Kidney (tissue), 13 donors: ENCODE measurements at regions not wholly inside any gene's neighbourhood (a gene's known extent, or its start where the extent isn't known, plus 50 kb on each side); places are given as distances from the start of the nearest gene placed in this dataset.
"Not testable (repeated sequence)": the region's sequence is repeated elsewhere in the genome, so short reads cannot be mapped to it uniquely, and the experiment has no call there.

Experiments used
- DNase-seq, 5 donors: peaks; one replicate each; pipeline ENCODE4 v3.0.0-alpha.2; 2013 to 2020
- FAIRE-seq: peaks from 2 replicates; lab custom pipeline; 2012; peaks lifted over from hg19 to GRCh38; lab: Jason Lieb, UNC
- H3K27ac ChIP-seq, 2 donors: one replicate each; pipeline ENCODE4 v1.7.0; 2013; ENCODE audit warnings: low read depth in 2 of 2, low read length in 2 of 2, inconsistent platforms in 1 of 2
- H3K27me3 ChIP-seq: one replicate; pipeline ENCODE4 v1.7.1; 2013; ENCODE audit warnings: low read length, inconsistent platforms; ENCODE audit not compliant: control insufficient read depth, insufficient read depth
- H3K36me3 ChIP-seq, 3 donors: one replicate each; pipeline versions ENCODE4 v1.7.0 to v1.7.1; 2013; ENCODE audit warnings: low read length in 3 of 3, control low read depth in 1 of 3, inconsistent platforms in 1 of 3; ENCODE audit not compliant: insufficient read depth in 3 of 3, control insufficient read depth in 2 of 3
- H3K4me1 ChIP-seq, 3 donors: one replicate each; pipeline versions ENCODE4 v1.7.0 to v1.7.1; 2013; ENCODE audit warnings: low read length in 3 of 3, inconsistent platforms in 1 of 3, low read depth in 1 of 3; ENCODE audit not compliant: control insufficient read depth in 2 of 3, insufficient read depth in 2 of 3
- H3K4me3 ChIP-seq, 3 donors: one replicate each; pipeline versions ENCODE4 v1.7.0 to v1.8.1; 2013; ENCODE audit warnings: low read length in 3 of 3, control low read depth in 1 of 3, inconsistent platforms in 1 of 3
- H3K9ac ChIP-seq, 3 donors: one replicate each; pipeline versions ENCODE4 v1.7.0 to v1.7.1; 2013; ENCODE audit warnings: low read length in 3 of 3, control low read depth in 1 of 3, inconsistent platforms in 1 of 3
- H3K9me3 ChIP-seq, 3 donors: one replicate each; pipeline versions ENCODE4 v1.7.0 to v1.7.1; 2013; ENCODE audit warnings: low read length in 3 of 3, control low read depth in 1 of 3, inconsistent platforms in 1 of 3; ENCODE audit not compliant: control insufficient read depth in 2 of 3, insufficient read depth in 1 of 3
- intact Hi-C: fragments of 100-400 bp; cut with DNase I; formaldehyde crosslinking; loops from one replicate; pipeline ENCODE4 v1.11.1; 2022
- TF ChIP-seq, protein P1 (sequence below): IDR thresholded peaks from 3 replicates; pipeline ENCODE4 v1.5.1; 2012; ENCODE audit warnings: mild to moderate bottlenecking, moderate library complexity, borderline replicate concordance; ENCODE audit not compliant: insufficient read depth; ENCODE audit errors: extremely low read depth
- donor health status: control.
- donor health status: control.
- donor health status: control.
- donor health status: control.
- donor health status: control.
- donor health status: DM: yes; HTN: yes; CAD: no.
- donor health status: Normal renal cell carcinoma (clear cell type).

GRCh38 chr1:105442901-105443300 is 1613.6 kb upstream of the PRMT6 start:
- Histone ChIP-seq H3K9me3 (peaks cover 0 to 3% (median 0%) of the 10 kb centered on the region in 3 donors), H3K4me3 (no peak overlapping the region), H3K27ac (no peak overlapping the region), H3K4me1 (no peaks in the 10 kb centered on the region), H3K36me3 (no peaks in the 10 kb centered on the region), H3K9ac (no peak overlapping the region), H3K27me3 (no peaks in the 10 kb centered on the region)
- TF ChIP-seq, protein P1, sequence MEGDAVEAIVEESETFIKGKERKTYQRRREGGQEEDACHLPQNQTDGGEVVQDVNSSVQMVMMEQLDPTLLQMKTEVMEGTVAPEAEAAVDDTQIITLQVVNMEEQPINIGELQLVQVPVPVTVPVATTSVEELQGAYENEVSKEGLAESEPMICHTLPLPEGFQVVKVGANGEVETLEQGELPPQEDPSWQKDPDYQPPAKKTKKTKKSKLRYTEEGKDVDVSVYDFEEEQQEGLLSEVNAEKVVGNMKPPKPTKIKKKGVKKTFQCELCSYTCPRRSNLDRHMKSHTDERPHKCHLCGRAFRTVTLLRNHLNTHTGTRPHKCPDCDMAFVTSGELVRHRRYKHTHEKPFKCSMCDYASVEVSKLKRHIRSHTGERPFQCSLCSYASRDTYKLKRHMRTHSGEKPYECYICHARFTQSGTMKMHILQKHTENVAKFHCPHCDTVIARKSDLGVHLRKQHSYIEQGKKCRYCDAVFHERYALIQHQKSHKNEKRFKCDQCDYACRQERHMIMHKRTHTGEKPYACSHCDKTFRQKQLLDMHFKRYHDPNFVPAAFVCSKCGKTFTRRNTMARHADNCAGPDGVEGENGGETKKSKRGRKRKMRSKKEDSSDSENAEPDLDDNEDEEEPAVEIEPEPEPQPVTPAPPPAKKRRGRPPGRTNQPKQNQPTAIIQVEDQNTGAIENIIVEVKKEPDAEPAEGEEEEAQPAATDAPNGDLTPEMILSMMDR: no peak
- FAIRE-seq (no peak), DNase-seq (no peak)
- intact Hi-C loops: no loop called here

DNA sequence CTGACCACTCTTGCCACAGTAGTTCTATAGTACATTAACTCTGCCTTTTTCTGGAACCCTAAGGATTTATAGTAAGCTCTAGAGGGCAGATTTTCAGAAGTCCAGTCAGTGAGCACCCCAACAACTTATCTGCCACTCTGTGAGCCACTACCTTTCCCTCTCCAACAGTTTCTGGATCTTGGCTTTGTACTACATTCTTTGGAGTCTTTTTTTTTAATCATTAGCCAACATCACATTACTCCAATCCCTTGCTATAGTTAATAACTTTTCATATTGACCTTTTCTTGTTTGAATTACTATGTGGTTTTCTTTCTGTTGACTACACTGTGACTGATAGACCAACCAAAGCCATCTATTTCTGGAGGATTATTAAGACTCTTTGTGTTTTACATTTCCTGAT is 1596.7 kb upstream of the PRMT6 start:
- Histone ChIP-seq H3K27me3 (no peaks in the 10 kb centered on the region), H3K4me1 (no peaks in the 10 kb centered on the region), H3K36me3 (no peaks in the 10 kb centered on the region), H3K27ac (no peak overlapping the region), H3K4me3 (no peak overlapping the region), H3K9me3 (no peaks in the 10 kb centered on the region), H3K9ac (no peak overlapping the region)
- DNase-seq: no peak
- TF ChIP-seq, protein P1: no peak
- intact Hi-C loops: no loop called here
- no peak for FAIRE-seq

GRCh38 chr1:105462308-105462707 is 1594.2 kb upstream of the PRMT6 start:
- H3K4me1 ChIP-seq: no peaks in the 10 kb centered on the region
- no peak for FAIRE-seq
- H3K4me3 ChIP-seq: no peak overlapping the region
- TF ChIP-seq, protein P1: no peak
- H3K9me3 ChIP-seq: no peaks in the 10 kb centered on the region
- no peak overlapping the region for H3K9ac ChIP-seq
- no peak for DNase-seq
- H3K27me3 ChIP-seq: no peaks in the 10 kb centered on the region
- no peaks in the 10 kb centered on the region for H3K36me3 ChIP-seq
- H3K27ac ChIP-seq: no peak overlapping the region
- intact Hi-C loops: no loop called here

DNA sequence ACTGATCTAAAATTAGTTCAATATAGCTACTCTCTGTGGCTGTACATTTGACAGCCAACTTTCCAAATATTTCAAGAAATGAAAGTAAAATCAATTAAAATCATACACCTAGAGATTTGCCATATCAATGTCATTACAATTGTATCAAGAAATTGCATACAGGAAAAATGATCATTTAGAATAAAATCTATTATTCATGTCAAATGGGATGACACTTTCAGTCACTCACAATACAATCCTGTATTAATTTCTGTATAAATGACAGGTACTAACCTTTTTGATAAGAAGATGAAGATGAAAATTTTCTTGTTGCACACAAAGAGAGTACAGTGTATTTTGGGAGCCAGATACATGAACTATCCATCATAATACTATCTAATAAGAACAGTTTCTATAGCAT is 1588.9 kb upstream of the PRMT6 start:
- H3K4me3 ChIP-seq: no peak overlapping the region

DNA sequence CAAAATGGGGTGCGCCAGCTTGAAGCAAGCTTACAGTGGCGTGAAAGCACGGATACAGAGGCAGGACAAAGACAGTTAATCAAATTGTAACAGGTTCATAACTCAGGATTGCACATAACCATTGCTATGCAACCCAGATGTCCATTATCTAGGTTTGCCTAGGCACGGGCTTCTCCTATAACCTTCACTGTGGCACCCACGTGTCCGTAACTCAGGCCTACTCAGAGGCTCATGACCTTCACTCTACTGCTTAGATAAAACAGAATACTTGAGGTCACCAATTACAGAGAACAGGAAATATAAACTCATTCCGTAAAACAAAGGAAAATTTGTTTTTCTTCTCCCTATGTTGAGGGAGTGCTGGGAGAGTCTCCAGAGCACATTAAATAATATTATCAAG is 1585.9 kb upstream of the PRMT6 start:
- intact Hi-C loops, FAIRE-seq, H3K9ac ChIP-seq, H3K27ac ChIP-seq, H3K9me3 ChIP-seq, DNase-seq, H3K4me1 ChIP-seq, H3K36me3 ChIP-seq, H3K27me3 ChIP-seq, H3K4me3 ChIP-seq: not testable (repeated sequence)

More for the DNA sequence above, 1588.9 kb upstream of the PRMT6 start:
- no peak overlapping the region for H3K27ac ChIP-seq
- H3K9me3 ChIP-seq: no peaks in the 10 kb centered on the region
- TF ChIP-seq, protein P1: no peak
- H3K4me1 ChIP-seq: no peaks in the 10 kb centered on the region
- no peaks in the 10 kb centered on the region for H3K27me3 ChIP-seq
- no peak overlapping the region for H3K9ac ChIP-seq
- intact Hi-C loops: no loop called here
- H3K36me3 ChIP-seq: no peaks in the 10 kb centered on the region
- DNase-seq (no peak), FAIRE-seq (no peak)
